K562 (cell line): ENCODE measurements at regions not wholly inside any gene's neighbourhood (a gene's known extent, or its start where the extent isn't known, plus 50 kb on each side); places are given as distances from the start of the nearest gene placed in this dataset.

Source experiments
- ATAC-seq: fragments of 200-7000 bp; cut with Tn5 transposase; 3 replicates; pipeline ENCODE4 v1.9.1; 2020; ENCODE audit warnings: moderate library complexity
- BruUV-seq: library from RNA; stranded (reverse); fragments of 400-500 nt; replicated peaks from 2 replicates; lab custom pipeline; 2021; lab: Mats Ljungman, UMichigan
- CTCF ChIA-PET: fragments of 300-600 bp; formaldehyde crosslinking; extraction: SDS; loops from one replicate; lab custom pipeline; 2021; ENCODE audit warnings: low intra/inter-chr PET ratio; lab: Yijun Ruan, JAX
- POLR2A ChIA-PET: fragments of 300-600, 350-650 bp; sonication (Branson Sonifier 250); formaldehyde crosslinking; extraction: SDS; loops from one replicate; lab custom pipeline; 2021; ENCODE audit warnings: antibody characterized with exemption, inconsistent platforms; lab: Yijun Ruan, JAX
- DNase-seq, 4 experiments: peaks; one replicate each; pipeline versions ENCODE4 v3.0.0 to v3.0.0-alpha.2; 2011 to 2018; ENCODE audit warnings: low spot score in 3 of 4, mixed read lengths in 3 of 4; ENCODE audit errors: extremely low read depth in 1 of 4
- FAIRE-seq: peaks from 2 replicates; lab custom pipeline; 2011; peaks lifted over from hg19 to GRCh38; lab: Jason Lieb, UNC
- H2AFZ ChIP-seq: 2 replicates; pipeline ENCODE4 v1.6.0; 2011; ENCODE audit warnings: low read depth, low read length, control low read depth, inconsistent platforms
- H3K27ac ChIP-seq: fragments of 200-600 bp; 3 replicates; pipeline ENCODE4 v1.8.0; 2011; ENCODE audit warnings: low read depth, mild to moderate bottlenecking, control low read depth, inconsistent platforms, low read length, moderate library complexity, mixed read lengths; ENCODE audit errors: extremely low read depth
- H3K27me3 ChIP-seq, 2 experiments: fragments of 300-600 bp in 1 of 2; 2 replicates in 1 of 2; 3 replicates in 1 of 2; pipeline versions ENCODE4 v1.6.0 to v1.8.0; 2011; ENCODE audit warnings: inconsistent platforms in 2 of 2, low read length in 2 of 2, mild to moderate bottlenecking in 1 of 2, mixed read lengths in 1 of 2, moderate library complexity in 1 of 2; ENCODE audit not compliant: control insufficient read depth in 2 of 2, insufficient read depth in 2 of 2
- H3K36me3 ChIP-seq: fragments of 300-600 bp; 3 replicates; pipeline ENCODE4 v1.8.0; 2011; ENCODE audit warnings: mild to moderate bottlenecking, low read length, inconsistent platforms; ENCODE audit not compliant: control insufficient read depth, insufficient read depth
- H3K4me1 ChIP-seq, 2 experiments: fragments of 200-600 bp in 1 of 2; replicated peaks in 1 of 2; 2 replicates in 1 of 2; 3 replicates in 1 of 2; pipeline versions ENCODE4 v1.5.1 to v1.8.0; 2011; ENCODE audit warnings: inconsistent platforms in 2 of 2, low read length in 2 of 2, mild to moderate bottlenecking in 1 of 2, mixed read lengths in 1 of 2, moderate library complexity in 1 of 2; ENCODE audit not compliant: control insufficient read depth in 2 of 2, insufficient read depth in 2 of 2
- H3K4me2 ChIP-seq: 2 replicates; pipeline ENCODE4 v1.6.1; 2011; ENCODE audit warnings: low read length, control low read depth, inconsistent platforms, mixed read lengths; ENCODE audit not compliant: insufficient read depth
- H3K4me3 ChIP-seq: fragments of 200-600 bp; sonication (generic), shearing (Covaris generic); 2 replicates; pipeline ENCODE4 v1.5.1; 2016; ENCODE audit warnings: control low read depth, inconsistent platforms
- H3K79me2 ChIP-seq: fragments of 200-600 bp; 3 replicates; pipeline ENCODE4 v1.8.0; 2011; ENCODE audit warnings: low read length, inconsistent platforms; ENCODE audit not compliant: control insufficient read depth, insufficient read depth
- H3K9ac ChIP-seq, 2 experiments: 2 replicates each; pipeline versions ENCODE4 v1.6.0 to v1.6.1; 2011; ENCODE audit warnings: low read depth in 2 of 2, low read length in 2 of 2, control low read depth in 1 of 2, inconsistent platforms in 1 of 2, mild to moderate bottlenecking in 1 of 2, mixed read lengths in 1 of 2; ENCODE audit not compliant: insufficient read depth in 1 of 2
- H3K9me1 ChIP-seq: one replicate; pipeline ENCODE4 v1.6.0; 2011; ENCODE audit warnings: inconsistent platforms, mild to moderate bottlenecking, low read length, moderate library complexity; ENCODE audit not compliant: control insufficient read depth, insufficient read depth
- H3K9me3 ChIP-seq: replicated peaks from 2 replicates; pipeline ENCODE4 v1.5.1; 2011; ENCODE audit warnings: low read depth, low read length, inconsistent platforms; ENCODE audit not compliant: control insufficient read depth, insufficient read depth
- H4K20me1 ChIP-seq: replicated peaks from 2 replicates; pipeline ENCODE4 v1.6.1; 2011; ENCODE audit warnings: low read length, inconsistent platforms, mixed read lengths; ENCODE audit not compliant: control insufficient read depth, insufficient read depth
- AFF1 ChIP-seq, 2 experiments: fragments of 450-650 bp; IDR thresholded peaks; 2 replicates each; pipeline ENCODE4 v1.6.1; 2018; ENCODE audit warnings: mild to moderate bottlenecking in 2 of 2, low read depth in 1 of 2; ENCODE audit not compliant: partially characterized antibody in 2 of 2
- MAZ ChIP-seq, 2 experiments: fragments of 450-650 bp in 1 of 2; sonication (generic) in 1 of 2; formaldehyde crosslinking; IDR thresholded peaks in 1 of 2; conservative IDR thresholded peaks in 1 of 2; 2 replicates each; pipeline versions ENCODE4 v1.4.0 to v1.5.0; 2020; ENCODE audit warnings: mild to moderate bottlenecking in 1 of 2, missing genetic modification reagents in 1 of 2
- SMAD1 ChIP-seq: fragments of 150-350 bp; IDR thresholded peaks from 2 replicates; pipeline ENCODE4 v1.6.1; 2014; ENCODE audit warnings: low read length, low read depth; ENCODE audit not compliant: partially characterized antibody
- STAG1 ChIP-seq: sonication (generic); formaldehyde crosslinking; IDR thresholded peaks from 2 replicates; pipeline ENCODE4 v1.5.0; 2020; ENCODE audit warnings: missing genetic modification reagents, borderline replicate concordance
- TFE3 ChIP-seq: fragments of 450-650 bp; formaldehyde crosslinking; IDR thresholded peaks from 2 replicates; pipeline ENCODE4 v1.4.0; 2020; ENCODE audit warnings: mild to moderate bottlenecking, mixed read lengths
- ZNF384 ChIP-seq: IDR thresholded peaks from 2 replicates; pipeline ENCODE4 v1.6.1; 2012; ENCODE audit warnings: low read depth, low read length, improper control_type of control experiment
- ZNF586 ChIP-seq: fragments of 450-650 bp; formaldehyde crosslinking; conservative IDR thresholded peaks from 2 replicates; pipeline ENCODE4 v1.4.0; 2020; ENCODE audit warnings: mild to moderate bottlenecking, moderate library complexity
- ZNF76 ChIP-seq: fragments of 250-450 bp; sonication (Bioruptor Pico); IDR thresholded peaks from 2 replicates; pipeline ENCODE4 v1.4.0; 2020; ENCODE audit warnings: mild to moderate bottlenecking, moderate library complexity, borderline replicate concordance
- WGBS: fragments of 100-300 bp; shearing (Covaris generic); methylation state at CpG from one replicate; pipeline ENCODE4 v1.1.6; 2016; ENCODE audit warnings: low coverage, mixed read lengths; ENCODE audit not compliant: insufficient coverage; ENCODE audit errors: missing lambda C conversion rate; 5-methylcytosine and 5-hydroxymethylcytosine counted together
- in situ Hi-C: fragments of 300-500 bp; cut with MboI; formaldehyde crosslinking; loops from 4 replicates; pipeline ENCODE4 v1.15.0; 2018; ENCODE audit warnings: inconsistent platforms, mixed read lengths
- intact Hi-C: fragments of 100-400 bp; cut with micrococcal nuclease; formaldehyde crosslinking; loops from 2 replicates; pipeline ENCODE4 v1.14.2; 2022

- H3K4me1 ChIP-seq: no peaks in the 10 kb centered on the region
- FAIRE-seq: no peak
Observed at GRCh38 chr3:181824961-181825360, 113.2 kb downstream of the SOX2 start.

More at GRCh38 chr3:181824961-181825360, 113.2 kb downstream of the SOX2 start:
- H3K4me3 ChIP-seq: no peak overlapping the region
- H3K79me2 ChIP-seq: no peaks in the 10 kb centered on the region
- no peak overlapping the region for H3K4me2 ChIP-seq
- ATAC-seq (no peak), DNase-seq (no peak)
- 3% methylated on average over 6 of the region's 10 CpGs for WGBS
- no peak overlapping the region for H3K9ac ChIP-seq
- POLR2A ChIA-PET: no interaction called here
- in situ Hi-C loops (no loop called here), intact Hi-C loops (no loop called here)
- no TSS peak for BruUV-seq
- H3K36me3 ChIP-seq: no peaks in the 10 kb centered on the region
- CTCF ChIA-PET: no interaction called here
- H4K20me1 ChIP-seq: no peaks in the 10 kb centered on the region
- H3K27ac ChIP-seq: no peak overlapping the region
- H2AFZ ChIP-seq: no peak overlapping the region
- H3K9me3 ChIP-seq: no peaks in the 10 kb centered on the region
- TF ChIP-seq STAG1 (CRISPR knock-in tag) (no peak), TFE3 (no peak), ZNF76 (no peak), ZNF384 (no peak), ZNF586 (CRISPR knock-in tag) (no peak), SMAD1 (no peak), AFF1 (IDR thresholded peaks at IDR 0.05; ENCODE audit: low read depth in 1 of 2, partially characterized antibody in 2 of 2) (no peak), MAZ (CRISPR knock-in tag; conservative IDR thresholded peaks at IDR 0.05 in 1 of 2, IDR thresholded peaks at IDR 0.05 in 1 of 2) (no peak)
- TF ChIP-seq, all 486 proteins: peak for 0
- H3K9me1 ChIP-seq: no peaks in the 10 kb centered on the region
- peaks cover 3 to 9% of the 10 kb centered on the region in 2 experiments; a peak in 2 of 5 replicates for H3K27me3 ChIP-seq
